Activated B cell treated with CpG ODN at 0.5 μM for 24 hours (primary cell): ENCODE measurements at regions not wholly inside any gene's neighbourhood (a gene's known extent, or its start where the extent isn't known, plus 50 kb on each side); places are given as distances from the start of the nearest gene placed in this dataset.

Experiments
- ATAC-seq: fragments of 200-7000 bp; cut with Tn5 transposase; one replicate; pipeline ENCODE4 v1.10.0; 2021; ENCODE audit warnings: low read depth, mild to moderate bottlenecking, moderate library complexity
- CTCF ChIA-PET: fragments of 350-600 bp; sonication (Branson Sonifier 250); formaldehyde crosslinking; loops from one replicate; lab custom pipeline; 2021; ENCODE audit warnings: antibody characterized with exemption; lab: Charles Lee
- POLR2A ChIA-PET: fragments of 350-600 bp; sonication (Branson Sonifier 250); formaldehyde crosslinking; loops from one replicate; lab custom pipeline; 2021; ENCODE audit warnings: antibody characterized with exemption; lab: Charles Lee
- DNase-seq: peaks from one replicate; pipeline ENCODE4 v3.0.0; 2022
- H3K27ac Mint-ChIP-seq: one replicate; pipeline ENCODE4 v1.8.0; 2020; ENCODE audit warnings: mixed read lengths
- H3K27me3 Mint-ChIP-seq: one replicate; pipeline ENCODE4 v1.8.0; 2021; ENCODE audit warnings: mixed read lengths
- H3K36me3 Mint-ChIP-seq: one replicate; pipeline ENCODE4 v1.8.0; 2021; ENCODE audit warnings: low read depth, mixed read lengths
- H3K4me1 Mint-ChIP-seq: one replicate; pipeline ENCODE4 v1.8.0; 2021; ENCODE audit warnings: mixed read lengths
- H3K4me3 Mint-ChIP-seq: one replicate; pipeline ENCODE4 v1.8.0; 2020; ENCODE audit warnings: mild to moderate bottlenecking, mixed read lengths
- H3K9me3 Mint-ChIP-seq: one replicate; pipeline ENCODE4 v1.8.0; 2020; ENCODE audit warnings: mixed read lengths
- CTCF ChIP-seq: fragments of 200-600 bp; IDR thresholded peaks from one replicate; pipeline ENCODE4 v1.8.0; 2022; ENCODE audit warnings: antibody characterized with exemption, mild to moderate bottlenecking
- intact Hi-C: fragments of 100-400 bp; cut with micrococcal nuclease; formaldehyde crosslinking; loops from one replicate; pipeline ENCODE4 v1.15.1; 2024

GRCh38 chr2:200092235-200092634 is 136.9 kb downstream of the MAIP1 start:
- Mint-ChIP-seq H3K4me3 (no peak overlapping the region), H3K4me1 (no peaks in the 10 kb centered on the region), H3K27me3 (peaks cover 2% of the 10 kb centered on the region), H3K27ac (no peak overlapping the region), H3K36me3 (no peaks in the 10 kb centered on the region), H3K9me3 (peaks cover 2% of the 10 kb centered on the region)
- DNase-seq (no peak), ATAC-seq (no peak)
- intact Hi-C loops = no loop called here
- ChIA-PET POLR2A (no interaction called here), CTCF (no interaction called here)
- no peak for TF ChIP-seq CTCF

GRCh38 chr2:200095436-200095835 is 140.1 kb downstream of the MAIP1 start:
- H3K27me3 Mint-ChIP-seq = peaks cover 2% of the 10 kb centered on the region
- H3K9me3 Mint-ChIP-seq = peaks cover 2% of the 10 kb centered on the region
- no peak for TF ChIP-seq CTCF
- intact Hi-C loops = no loop called here
- DNase-seq = no peak
- H3K4me3 Mint-ChIP-seq = no peak overlapping the region
- CTCF ChIA-PET = no interaction called here
- H3K27ac Mint-ChIP-seq = no peak overlapping the region
- no peaks in the 10 kb centered on the region for H3K36me3 Mint-ChIP-seq
- ATAC-seq = no peak
- POLR2A ChIA-PET = no interaction called here
- no peaks in the 10 kb centered on the region for H3K4me1 Mint-ChIP-seq

GRCh38 chr2:200099256-200099655 is 143.9 kb downstream of the MAIP1 start:
- ChIA-PET CTCF (no interaction called here), POLR2A (no interaction called here)
- H3K27me3 Mint-ChIP-seq = peaks cover 3% of the 10 kb centered on the region
- DNase-seq (no peak), ATAC-seq (no peak)
- no peak overlapping the region for H3K4me3 Mint-ChIP-seq
- no peak overlapping the region for H3K27ac Mint-ChIP-seq
- intact Hi-C loops = no loop called here
- no peak for TF ChIP-seq CTCF
- no peaks in the 10 kb centered on the region for H3K4me1 Mint-ChIP-seq
- H3K36me3 Mint-ChIP-seq = no peaks in the 10 kb centered on the region
- peaks cover 2% of the 10 kb centered on the region for H3K9me3 Mint-ChIP-seq

- ATAC-seq (no peak), DNase-seq (no peak)
- H3K36me3 Mint-ChIP-seq = no peaks in the 10 kb centered on the region
- CTCF ChIA-PET = no interaction called here
- H3K27me3 Mint-ChIP-seq = peaks cover 4% of the 10 kb centered on the region
- POLR2A ChIA-PET = no interaction called here
- TF ChIP-seq CTCF = no peak
- no peaks in the 10 kb centered on the region for H3K4me1 Mint-ChIP-seq
- H3K9me3 Mint-ChIP-seq = peaks cover 2% of the 10 kb centered on the region
- no peak overlapping the region for H3K27ac Mint-ChIP-seq
- intact Hi-C loops = no loop called here
- H3K4me3 Mint-ChIP-seq = no peak overlapping the region
These were observed 144.6 kb downstream of the MAIP1 start for GRCh38 chr2:200100027-200100426.

GRCh38 chr2:200101922-200102321 is 146.5 kb downstream of the MAIP1 start:
- Mint-ChIP-seq H3K27ac (no peak overlapping the region), H3K4me3 (no peak overlapping the region), H3K36me3 (no peaks in the 10 kb centered on the region), H3K27me3 (peaks cover 4% of the 10 kb centered on the region), H3K9me3 (no peaks in the 10 kb centered on the region), H3K4me1 (no peaks in the 10 kb centered on the region)
- no peak for TF ChIP-seq CTCF
- CTCF ChIA-PET = no interaction called here
- POLR2A ChIA-PET = no interaction called here
- DNase-seq (no peak), ATAC-seq (no peak)
- intact Hi-C loops = no loop called here
